GM21360 (cell line): ENCODE measurements at regions not wholly inside any gene's neighbourhood (a gene's known extent, or its start where the extent isn't known, plus 50 kb on each side); places are given as distances from the start of the nearest gene placed in this dataset.
A peak's percentile ranks its signal among the peaks of the same experiment; 100 is the strongest.

Experiments
- ATAC-seq: cut with Tn5 transposase; IDR thresholded peaks from one replicate; pipeline ENCODE4 v1.9.1; 2021; ENCODE audit warnings: mild to moderate bottlenecking, moderate library complexity; ENCODE audit not compliant: unreplicated experiment

DNA sequence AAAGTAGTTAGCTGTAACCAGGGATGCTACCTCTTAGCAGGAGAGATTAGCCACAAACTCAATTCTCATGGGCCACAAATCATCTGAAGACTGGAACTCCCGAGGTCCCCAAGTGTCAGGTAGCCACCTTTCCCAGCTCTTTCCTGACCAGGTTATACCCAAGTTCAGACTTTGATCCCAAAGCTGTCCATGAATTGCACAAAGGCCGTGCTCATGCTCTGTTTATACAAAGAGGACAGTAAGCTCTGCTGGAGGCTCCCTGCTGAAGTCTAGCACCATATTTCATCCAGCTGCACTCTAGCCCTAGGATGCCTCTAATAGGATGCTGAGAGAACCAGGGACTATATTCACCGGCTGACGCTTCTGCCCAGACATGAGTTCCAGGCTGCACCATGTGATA is 271.0 kb upstream of the ADAMTSL1 start:
- no peak for ATAC-seq

DNA sequence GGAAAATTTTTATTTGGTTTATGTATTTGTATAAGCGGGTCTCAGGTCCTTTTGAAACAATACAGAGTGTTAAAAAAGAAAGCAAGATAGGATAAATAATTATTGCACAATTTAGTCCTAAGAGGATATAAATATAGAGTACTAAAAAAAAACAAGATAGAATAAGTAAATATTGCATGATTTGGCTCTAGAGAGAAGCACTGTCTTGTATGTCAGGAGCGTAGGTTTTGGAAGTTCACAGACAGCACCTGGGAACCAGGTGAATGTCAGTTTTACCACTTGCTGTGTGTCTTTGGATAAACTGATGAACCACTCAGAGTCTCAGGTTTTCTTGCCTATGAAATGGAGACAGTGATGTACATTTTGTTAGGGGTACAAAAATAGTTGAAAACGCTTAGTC is 266.2 kb upstream of the ADAMTSL1 start:
- no peak for ATAC-seq

DNA sequence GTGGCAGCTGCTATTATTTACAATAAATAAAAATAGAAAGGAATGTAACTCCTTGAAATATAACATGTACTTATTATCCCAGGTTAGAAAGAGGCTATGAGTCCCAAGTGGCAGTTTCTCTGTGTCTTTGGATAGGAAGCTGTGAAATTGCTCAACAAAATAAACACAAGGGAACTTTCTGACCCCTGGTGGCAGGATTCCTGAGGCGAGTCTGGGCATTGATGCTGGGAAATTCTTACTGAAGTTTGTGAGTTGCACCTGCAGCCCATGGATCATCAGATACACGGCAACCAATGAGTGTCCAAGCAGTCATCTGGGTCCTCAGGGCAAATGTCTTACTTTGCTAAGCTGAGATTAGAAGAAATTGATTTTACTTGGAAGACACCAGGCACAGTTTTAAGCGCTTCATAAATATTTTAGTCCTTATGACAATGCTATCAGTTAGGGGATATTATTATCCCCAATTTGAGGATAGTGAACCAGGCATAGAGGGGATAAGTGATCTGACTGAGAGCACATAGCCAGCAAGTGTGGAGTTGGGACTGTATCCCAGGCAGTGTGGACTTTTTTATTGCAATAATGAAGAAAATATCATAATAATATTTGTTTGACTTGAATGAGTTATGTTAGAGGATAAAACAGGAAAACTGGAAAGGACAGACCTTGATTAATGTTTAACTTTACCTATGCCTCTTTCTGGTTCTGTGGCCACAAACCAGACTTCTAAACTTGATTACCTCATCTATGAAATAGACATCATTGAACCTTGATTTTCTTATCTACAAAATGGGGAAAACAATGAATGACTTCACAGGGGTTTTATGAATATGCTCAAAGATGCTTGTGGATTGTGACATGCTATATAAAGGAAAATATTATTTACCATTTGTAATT is 265.5 kb upstream of the ADAMTSL1 start:
- no peak for ATAC-seq

GRCh38 chr9:18215626-18216025 is 258.3 kb upstream of the ADAMTSL1 start:
- ATAC-seq: no peak

GRCh38 chr9:18216376-18216775 is 257.6 kb upstream of the ADAMTSL1 start:
- no peak for ATAC-seq

- no peak for ATAC-seq
Observed at GRCh38 chr9:18228101-18228500, 245.9 kb upstream of the ADAMTSL1 start.

DNA sequence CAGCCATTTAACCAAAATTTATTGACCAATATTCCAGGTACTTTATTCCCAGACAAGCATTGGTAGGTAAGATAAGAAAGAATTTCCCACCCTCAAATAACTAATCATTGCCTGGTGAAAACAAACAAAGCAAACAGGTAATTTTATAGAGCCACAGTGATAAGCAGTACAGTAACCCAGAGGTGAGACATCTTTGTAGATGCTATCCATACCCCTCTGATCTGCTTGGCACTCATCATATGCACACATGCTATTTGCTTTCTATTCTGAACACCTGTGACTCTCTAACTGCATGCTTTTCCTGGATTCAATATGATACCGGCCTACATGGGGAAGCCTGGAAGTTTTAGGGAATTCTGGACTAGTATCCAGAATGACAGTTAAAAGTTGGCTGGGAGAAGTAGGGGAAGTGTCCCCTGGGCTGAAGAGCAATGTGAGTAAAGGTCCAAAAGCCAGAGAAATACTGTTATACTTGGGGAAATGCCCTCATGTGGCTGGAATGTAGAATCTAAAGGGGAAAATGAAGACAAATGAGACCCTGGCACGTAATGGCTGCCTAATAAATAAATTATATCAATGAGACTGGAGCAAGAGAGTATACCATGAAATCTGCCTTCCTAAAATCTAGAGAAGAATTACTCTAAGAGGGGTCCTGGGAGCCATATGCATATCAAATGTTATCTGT is 243.8 kb upstream of the ADAMTSL1 start:
- no peak for ATAC-seq

DNA sequence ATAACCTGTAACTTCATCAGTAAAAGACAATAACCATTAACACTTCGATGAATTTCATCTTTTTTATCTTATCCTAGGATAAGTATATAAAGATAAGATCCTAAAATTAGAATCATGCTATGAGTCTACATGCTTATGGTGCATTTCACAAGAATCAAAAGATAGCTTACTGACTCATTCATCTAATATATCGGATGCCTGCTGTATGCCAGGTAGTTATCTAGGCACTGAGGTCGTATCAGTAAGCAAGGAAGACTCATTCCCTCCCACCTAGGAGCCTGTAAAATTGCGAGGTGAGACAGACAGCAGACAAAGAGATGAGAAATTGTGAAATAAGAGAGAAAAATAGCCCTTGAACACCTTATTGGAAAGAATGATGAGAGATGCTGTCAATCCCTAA is 240.6 kb upstream of the ADAMTSL1 start:
- no peak for ATAC-seq

DNA sequence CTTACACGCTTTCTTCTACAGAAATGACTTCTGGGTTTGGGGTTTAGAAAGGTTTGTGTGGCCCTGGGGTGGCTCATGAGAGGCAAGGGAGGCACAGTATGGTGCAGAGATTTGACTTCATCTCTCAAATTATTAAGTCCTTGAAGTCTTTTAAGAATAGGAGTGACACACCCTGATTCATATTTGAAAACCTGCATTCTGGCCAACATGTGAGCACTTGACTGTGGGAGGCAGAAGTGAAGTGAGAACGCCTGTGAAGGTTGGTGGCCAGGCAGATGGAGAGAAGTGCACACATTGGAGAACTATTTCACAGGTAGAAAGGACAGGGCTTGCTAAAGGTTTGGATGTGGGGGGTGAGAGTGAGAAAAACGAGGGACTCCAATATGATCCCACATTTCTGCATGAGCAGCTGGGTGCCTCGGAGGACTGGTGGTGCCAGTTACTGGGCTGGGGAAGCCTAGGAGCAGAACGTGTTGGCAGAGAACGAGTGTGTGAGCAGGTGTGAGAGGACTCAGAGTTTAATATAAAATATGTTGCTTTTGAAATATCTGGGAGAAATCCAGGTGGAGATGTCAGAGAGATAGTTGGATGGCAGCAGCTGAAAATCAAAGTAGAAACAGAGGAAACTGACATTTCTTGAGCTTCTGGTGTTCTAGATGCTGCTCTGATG is 240.0 kb upstream of the ADAMTSL1 start:
- ATAC-seq: no peak

DNA sequence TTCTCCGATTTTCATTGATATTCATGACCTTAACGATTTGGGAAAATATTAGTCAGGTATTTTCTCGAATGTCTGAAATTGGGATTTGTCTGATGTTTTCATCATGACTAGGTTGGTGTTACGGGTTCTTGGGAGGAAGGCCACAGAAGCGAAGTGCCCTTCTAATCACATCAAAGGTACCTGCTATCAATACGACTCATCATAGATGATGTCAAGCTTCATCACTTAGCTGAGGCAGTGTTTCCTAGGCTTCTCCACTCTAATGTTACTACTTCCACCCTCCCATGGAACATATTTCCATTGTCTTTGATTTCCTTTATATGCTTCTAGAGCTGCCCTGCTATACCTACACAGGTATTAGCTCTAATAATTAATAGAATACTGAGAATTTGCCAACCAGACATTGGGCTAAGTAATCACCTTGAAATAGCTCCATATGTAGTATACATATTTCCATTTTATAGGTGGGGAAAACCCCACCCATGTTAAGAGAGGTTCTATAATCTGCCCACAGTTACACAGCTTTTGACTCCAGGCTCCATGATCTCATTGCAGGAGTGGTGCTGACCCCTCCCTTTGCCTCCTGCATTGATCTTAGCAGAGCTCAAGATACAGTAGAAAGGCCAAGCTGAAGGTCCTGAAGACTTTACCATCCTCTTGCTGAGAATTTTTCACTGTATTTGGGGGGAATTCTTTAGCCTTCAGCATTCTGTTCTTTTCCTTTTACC is 238.6 kb upstream of the ADAMTSL1 start:
- ATAC-seq: no peak

GRCh38 chr9:18236336-18236735 is 237.6 kb upstream of the ADAMTSL1 start:
- no peak for ATAC-seq

- no peak for ATAC-seq
Observed at GRCh38 chr9:18237776-18238175, 236.2 kb upstream of the ADAMTSL1 start.

GRCh38 chr9:18238254-18238653 is 235.7 kb upstream of the ADAMTSL1 start:
- ATAC-seq: no peak

DNA sequence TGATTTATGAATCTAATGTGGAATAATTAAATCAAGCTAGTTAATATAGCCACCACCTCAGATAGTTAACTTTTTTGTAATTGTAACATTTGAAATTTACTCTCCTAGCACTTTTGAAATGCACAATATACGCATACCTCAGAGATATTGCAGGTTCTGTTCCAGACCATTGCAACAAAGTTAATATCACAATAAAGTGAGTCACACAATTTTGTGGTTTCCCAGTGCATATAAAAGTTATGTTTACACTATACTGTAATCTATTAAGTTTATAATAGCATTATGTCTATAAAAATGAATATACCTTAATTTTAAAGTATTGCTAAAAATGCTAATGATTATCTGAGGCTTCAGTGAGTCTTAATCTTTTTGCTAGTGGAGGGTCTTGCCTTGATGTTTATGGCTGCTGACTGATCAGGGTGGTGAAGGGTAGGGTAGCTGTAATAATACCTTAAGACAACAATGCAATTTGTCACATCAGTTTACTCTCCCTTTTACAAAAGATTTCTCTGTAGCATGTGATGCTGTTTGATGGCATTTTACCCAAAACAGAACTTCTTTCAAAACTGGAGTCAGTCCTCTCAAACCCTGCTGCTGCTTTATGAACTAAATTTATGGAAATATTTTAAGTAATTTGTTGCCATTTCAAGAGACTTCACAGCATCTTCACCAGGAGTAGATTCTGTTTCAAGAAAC is 235.1 kb upstream of the ADAMTSL1 start:
- ATAC-seq: no peak

DNA sequence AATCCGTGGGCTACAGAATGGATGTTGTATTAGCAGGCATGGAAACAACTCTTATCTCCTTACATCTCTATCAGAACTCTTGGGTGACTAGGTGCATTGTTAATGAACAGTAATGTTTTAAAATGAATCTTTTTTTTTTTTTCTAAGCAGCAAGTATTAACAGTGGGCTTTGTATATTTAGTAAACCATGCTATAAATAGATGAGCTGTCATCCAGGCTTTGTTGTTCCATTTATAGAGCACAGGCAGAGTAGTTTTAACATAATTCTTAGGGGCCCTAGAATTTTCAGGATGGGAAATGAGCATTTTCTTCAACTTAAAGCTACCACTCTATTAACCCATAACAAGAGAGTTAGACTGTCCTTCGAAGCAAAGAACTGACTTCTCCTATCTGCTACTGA is 233.7 kb upstream of the ADAMTSL1 start:
- no peak for ATAC-seq

GRCh38 chr9:18245911-18246310 is 228.0 kb upstream of the ADAMTSL1 start:
- ATAC-seq: no peak

DNA sequence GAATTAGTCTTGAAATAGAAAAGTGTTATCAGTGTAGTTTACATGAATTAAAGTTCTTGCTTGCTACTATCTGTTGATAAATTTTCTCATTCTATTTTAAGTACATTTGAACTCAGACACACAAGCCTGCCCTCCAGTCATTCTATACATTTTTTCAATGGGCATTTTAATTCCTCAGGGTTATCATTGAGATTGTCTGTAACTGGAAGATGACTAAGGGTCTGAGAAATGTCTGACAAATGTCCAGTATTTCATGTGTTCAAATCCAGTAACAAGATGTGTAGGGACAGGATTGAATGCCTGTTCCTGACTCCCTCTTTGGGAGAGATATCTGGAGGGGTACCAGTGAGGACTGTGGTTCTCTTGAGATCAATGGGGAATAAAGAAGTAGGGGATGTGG is 223.9 kb upstream of the ADAMTSL1 start:
- ATAC-seq: no peak

GRCh38 chr9:18253950-18254349 is 220.0 kb upstream of the ADAMTSL1 start:
- no peak for ATAC-seq

- ATAC-seq: peak; percentile 96
Observed at GRCh38 chr9:18255158-18255629, 218.8 kb upstream of the ADAMTSL1 start.

GRCh38 chr9:18255747-18256146 is 218.2 kb upstream of the ADAMTSL1 start:
- no peak for ATAC-seq
